IPS-NIHi11 (cell line): ENCODE measurements at regions not wholly inside any gene's neighbourhood (a gene's known extent, or its start where the extent isn't known, plus 50 kb on each side); places are given as distances from the start of the nearest gene placed in this dataset.
"Not testable (repeated sequence)": the region's sequence is repeated elsewhere in the genome, so short reads cannot be mapped to it uniquely, and the experiment has no call there.

Experiments
- DNase-seq: peaks from one replicate; pipeline ENCODE4 v3.0.0; 2012; ENCODE audit warnings: mixed read lengths, low spot score

GRCh38 chr5:85545129-85545528 is 1072.6 kb upstream of the COX7C start:
- peak; percentile 14 for DNase-seq

DNA sequence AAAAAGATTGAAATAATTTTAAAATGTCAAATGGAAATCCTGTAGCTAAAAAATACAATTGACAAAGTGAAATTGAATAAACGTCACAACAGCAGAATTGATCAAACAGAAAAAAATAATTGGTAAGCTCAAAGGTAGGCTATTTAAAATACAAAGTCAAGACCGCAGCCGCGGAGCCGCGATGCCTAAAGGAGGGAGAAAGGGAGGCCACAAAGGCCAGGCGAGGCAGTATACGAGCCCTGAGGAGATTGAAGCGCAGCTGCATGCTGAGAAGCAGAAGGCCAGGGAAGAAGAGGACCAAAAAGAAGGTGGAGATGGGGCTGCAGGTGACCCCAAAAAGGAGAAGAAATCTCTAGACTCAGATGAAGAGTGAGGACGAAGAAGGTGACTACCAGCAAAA is 1068.5 kb upstream of the COX7C start:
- no peak for DNase-seq

- DNase-seq: no peak
Observed at GRCh38 chr5:85549836-85550599, 1067.7 kb upstream of the COX7C start.

GRCh38 chr5:85556464-85556863 is 1061.3 kb upstream of the COX7C start:
- DNase-seq: no peak

- no peak for DNase-seq
Observed at GRCh38 chr5:85576666-85577065, 1041.1 kb upstream of the COX7C start.

DNA sequence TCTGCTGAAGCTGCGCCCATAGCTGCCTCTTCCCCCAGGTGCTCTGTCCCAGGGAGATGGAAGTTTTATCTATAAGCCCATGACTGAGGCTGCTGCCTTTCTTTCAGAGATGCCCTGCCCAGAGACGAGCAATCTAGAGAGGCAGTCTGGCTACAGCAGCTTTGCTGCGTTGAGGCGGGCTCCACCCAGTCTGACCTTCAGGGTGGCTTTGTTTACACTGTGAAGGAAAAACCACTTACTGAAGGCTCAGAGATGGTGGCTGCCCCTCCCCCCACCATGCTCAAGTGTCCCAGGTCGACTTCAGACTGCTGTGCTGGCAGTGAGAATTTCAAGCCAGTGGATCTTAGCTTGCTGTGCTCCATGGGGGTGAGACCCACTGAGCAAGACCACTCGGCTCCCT is 1029.9 kb upstream of the COX7C start:
- DNase-seq: not testable (repeated sequence)

DNA sequence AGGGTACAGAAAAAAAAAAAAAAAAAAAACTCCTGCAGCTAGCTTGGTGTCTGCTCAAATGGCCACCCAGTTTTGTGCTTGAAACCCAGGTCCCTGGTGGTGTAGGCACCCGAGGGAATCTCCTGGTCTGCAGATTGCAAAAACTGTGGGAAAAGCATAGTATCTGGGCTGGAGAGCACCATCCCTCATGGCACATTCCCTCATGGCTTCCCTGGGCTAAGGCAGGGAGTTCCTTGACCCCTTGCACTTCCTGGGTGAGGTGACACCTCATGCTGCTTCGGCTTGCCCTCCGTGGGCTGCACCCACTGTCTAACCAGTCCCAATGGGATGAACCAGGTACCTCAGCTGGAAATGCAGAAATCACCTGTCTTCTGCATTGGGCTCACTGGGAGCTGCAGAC is 1029.5 kb upstream of the COX7C start:
- not testable (repeated sequence) for DNase-seq

GRCh38 chr5:85590764-85591163 is 1027.0 kb upstream of the COX7C start:
- no peak for DNase-seq

GRCh38 chr5:85591311-85591710 is 1026.4 kb upstream of the COX7C start:
- no peak for DNase-seq

- DNase-seq: no peak
Observed at GRCh38 chr5:85602843-85603242, 1014.9 kb upstream of the COX7C start.

GRCh38 chr5:85604378-85604777 is 1013.4 kb upstream of the COX7C start:
- no peak for DNase-seq

GRCh38 chr5:85604786-85605185 is 1013.0 kb upstream of the COX7C start:
- DNase-seq: no peak

GRCh38 chr5:85605381-85605780 is 1012.4 kb upstream of the COX7C start:
- DNase-seq: no peak

DNA sequence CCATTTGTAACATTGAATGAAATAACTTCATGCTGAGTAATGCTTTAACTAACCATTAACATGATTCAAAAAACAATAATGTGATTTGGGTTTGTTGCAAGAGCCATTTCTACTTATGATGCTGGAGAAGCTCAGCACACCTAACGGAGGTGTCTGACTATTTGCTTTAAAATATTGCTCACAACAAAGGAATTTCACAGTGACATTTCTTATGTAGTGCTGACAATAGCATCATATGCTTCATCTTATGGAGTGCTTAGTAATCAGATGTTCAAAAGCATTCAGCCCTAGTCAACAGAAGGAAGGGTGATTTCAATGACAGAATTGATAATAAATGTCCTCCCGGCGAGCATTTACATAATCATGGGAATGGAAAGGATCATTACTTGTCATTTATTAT is 1003.3 kb upstream of the COX7C start:
- DNase-seq: no peak

DNA sequence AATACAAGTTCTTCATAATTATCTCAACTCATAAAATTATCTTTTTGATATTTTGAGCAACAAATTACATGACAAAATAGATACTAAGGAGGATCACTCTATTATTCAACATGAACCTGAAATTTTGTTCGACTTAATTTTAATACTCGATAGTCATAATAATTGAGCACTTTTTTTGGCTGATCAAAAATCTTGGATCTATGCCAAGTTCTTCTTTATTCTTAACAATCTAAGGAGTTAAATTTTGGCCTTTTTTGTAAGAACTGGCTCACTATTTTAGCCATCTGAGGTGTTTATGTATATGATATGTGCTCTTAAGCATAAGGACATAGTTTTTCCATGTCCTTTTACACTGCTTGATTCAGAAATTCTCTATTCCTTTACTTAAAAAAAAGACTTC is 996.1 kb upstream of the COX7C start:
- DNase-seq: no peak

DNA sequence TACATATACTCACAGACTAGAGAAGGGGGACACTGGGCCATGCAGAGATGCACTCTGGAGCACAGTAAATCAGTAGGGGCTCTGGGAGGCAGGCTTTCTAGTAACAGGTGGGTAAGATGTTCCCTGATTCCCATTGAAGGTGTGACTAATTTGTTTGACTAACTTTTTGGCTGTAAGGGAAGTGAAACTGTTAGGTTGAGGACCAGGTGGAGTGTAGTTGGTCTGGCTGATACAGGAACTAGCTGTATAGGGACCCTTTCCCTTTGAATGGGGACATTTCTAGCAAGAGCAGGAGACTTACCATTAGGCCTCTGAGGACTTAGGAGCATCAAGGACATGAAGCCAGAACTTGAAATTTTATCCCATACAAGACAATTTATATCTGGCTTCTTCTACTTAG is 989.6 kb upstream of the COX7C start:
- no peak for DNase-seq

DNA sequence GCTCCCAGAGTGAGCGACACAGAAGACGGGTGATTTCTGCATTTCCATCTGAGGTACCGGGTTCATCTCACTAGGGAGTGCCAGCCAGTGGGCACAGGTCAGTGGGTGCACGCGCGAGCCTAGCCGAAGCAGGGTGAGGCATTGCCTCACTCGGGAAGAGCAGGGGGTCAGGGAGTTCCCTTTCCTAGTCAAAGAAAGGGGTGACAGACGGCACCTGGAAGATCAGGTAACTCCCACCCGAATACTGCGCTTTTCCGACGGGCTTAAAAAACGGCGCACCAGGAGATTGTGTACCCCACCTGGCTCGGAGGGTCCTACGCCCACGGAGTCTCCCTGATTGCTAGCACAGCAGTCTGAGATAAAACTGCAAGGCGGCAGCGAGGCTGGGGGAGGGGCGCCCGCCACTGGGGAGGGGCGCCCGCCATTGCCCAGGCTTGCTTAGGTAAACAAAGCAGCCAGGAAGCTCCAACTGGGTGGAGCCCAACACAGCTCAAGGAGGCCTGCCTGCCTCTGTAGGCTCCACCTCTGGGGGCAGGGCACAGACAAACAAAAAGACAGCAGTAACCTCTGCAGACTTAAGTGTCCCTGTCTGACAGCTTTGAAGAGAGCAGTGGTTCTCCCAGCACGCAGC is 979.1 kb upstream of the COX7C start:
- not testable (repeated sequence) for DNase-seq

DNA sequence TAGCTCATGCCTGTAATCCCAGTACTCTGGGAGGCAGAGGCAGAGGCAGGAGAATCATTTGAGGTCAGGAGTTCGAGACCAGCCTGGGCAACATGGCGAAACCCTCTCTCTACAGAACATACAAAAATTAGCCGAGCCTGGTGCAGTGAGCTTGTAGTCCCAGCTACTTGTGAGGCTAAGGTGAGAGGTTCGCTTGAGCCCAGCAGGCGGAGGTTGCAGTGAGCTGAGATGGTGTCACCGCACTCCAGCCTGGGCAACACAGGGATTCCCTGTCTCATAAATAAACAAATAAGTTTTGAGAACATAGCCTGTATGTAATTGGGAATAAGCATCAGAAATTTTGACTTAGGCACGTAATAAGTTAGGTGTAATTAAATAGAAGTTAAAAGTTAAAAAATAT is 971.7 kb upstream of the COX7C start:
- no peak for DNase-seq

DNA sequence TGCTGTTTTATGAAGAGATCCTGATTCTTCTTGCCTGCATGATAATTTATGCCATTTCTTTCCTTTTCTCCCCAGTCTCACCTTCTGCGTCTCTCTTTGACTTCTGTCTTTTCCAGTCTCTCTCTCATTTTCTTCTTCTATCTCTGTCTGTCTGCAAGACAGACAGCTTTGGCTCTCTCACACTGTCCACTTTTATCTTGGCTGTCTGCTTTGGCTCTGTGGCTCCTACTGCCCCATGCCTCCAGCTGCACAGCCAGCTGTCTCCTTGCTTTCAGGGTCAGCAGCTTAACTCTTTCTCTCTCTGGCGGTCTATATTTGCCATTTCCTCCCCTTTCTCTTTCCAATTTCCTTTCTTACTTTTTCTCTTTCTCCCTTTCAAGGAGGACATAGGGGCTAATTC is 971.1 kb upstream of the COX7C start:
- DNase-seq: no peak

DNA sequence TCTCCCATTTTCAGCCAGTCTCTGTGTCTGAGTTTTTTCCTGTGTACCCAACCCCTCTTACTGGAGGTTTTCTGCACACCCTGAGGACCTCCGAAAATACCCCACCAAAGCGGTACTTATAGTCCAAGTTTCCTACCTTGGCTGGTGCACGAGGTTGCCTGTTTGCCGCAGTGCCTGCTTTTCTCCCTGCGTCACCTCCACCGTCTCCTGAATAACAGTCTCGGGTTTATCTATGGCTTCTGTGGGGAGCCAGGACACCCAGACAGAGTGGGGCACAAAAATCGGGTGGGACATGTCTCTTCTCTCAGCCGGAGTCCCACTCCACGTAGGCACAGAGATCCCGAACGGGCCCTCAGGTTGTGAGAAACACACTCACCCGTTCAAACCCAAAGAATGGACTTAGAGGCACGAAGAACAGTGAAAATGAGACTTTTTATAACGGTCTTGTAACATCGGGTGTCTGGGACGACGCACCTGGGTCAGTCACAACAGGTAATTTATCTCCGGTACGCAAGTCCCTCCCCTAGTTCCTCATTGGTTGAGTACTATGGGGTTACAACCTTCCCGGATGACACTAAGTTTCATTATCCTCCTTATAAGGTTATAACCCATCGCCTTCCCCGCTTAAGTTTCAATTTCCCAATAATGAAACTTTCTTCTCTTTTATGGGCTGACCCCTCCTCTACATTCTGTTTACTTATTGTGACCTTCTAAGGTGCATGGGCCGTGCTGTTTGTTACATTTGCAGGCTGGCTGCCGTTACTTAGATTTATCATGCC is 970.2 kb upstream of the COX7C start:
- DNase-seq: no peak

GRCh38 chr5:85648495-85648894 is 969.2 kb upstream of the COX7C start:
- DNase-seq: no peak

DNA sequence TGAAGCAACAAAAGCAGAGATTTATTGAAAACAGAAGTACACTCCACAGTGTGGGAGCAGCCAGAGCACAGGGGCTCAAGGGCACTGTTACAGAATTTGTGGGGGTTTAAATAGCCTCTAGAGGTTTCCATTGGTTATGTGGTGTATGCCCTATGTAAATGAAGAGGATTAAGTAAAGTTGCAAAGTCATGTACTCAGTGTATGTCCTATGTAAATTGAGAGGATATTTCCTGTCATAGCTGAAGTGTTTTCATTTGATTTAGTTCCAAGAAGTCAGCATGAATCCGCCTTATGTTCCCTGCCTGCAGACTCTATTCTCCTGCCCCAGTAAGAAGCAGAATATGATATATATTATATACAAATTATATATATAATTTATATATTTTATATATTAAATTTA is 966.0 kb upstream of the COX7C start:
- DNase-seq: no peak

GRCh38 chr5:85654144-85654543 is 963.6 kb upstream of the COX7C start:
- not testable (repeated sequence) for DNase-seq
